ENCODE measurements at regions not wholly inside any gene's neighbourhood (a gene's known extent, or its start where the extent isn't known, plus 50 kb on each side); places are given as distances from the start of the nearest gene placed in this dataset.

GRCh38 chr16:13435415-13435814, 484.5 kb upstream of the ERCC4 start:
- no peaks in the 10 kb centered on the region for H3K27me3 ChIP-seq
- H3K9me3 ChIP-seq: no peaks in the 10 kb centered on the region
- H3K36me3 ChIP-seq: no peaks in the 10 kb centered on the region
- TF ChIP-seq CTCF (IDR thresholded peaks at IDR 0.05) (no peak), POLR2AphosphoS5 (IDR thresholded peaks at IDR 0.05) (no peak), EP300 (IDR thresholded peaks at IDR 0.05) (no peak), POLR2A (IDR thresholded peaks at IDR 0.05) (no peak)
- H3K4me1 ChIP-seq: no peaks in the 10 kb centered on the region
- no peak overlapping the region for H3K4me3 ChIP-seq
- WGBS, 2 donors: 69 to 73% methylated on average over 1 of the region's 1 CpG
- ATAC-seq (ENCODE audit: low FRiP score in 2 of 2): no peak
- DNase-seq: no peak
- H3K27ac ChIP-seq: no peak overlapping the region

- H3K27me3 ChIP-seq: no peaks in the 10 kb centered on the region
- ATAC-seq (ENCODE audit: low FRiP score in 2 of 2): no peak
- no peaks in the 10 kb centered on the region for H3K9me3 ChIP-seq
- no peak for DNase-seq
- TF ChIP-seq POLR2AphosphoS5 (IDR thresholded peaks at IDR 0.05) (no peak), POLR2A (IDR thresholded peaks at IDR 0.05) (no peak), CTCF (IDR thresholded peaks at IDR 0.05) (no peak), EP300 (IDR thresholded peaks at IDR 0.05) (no peak)
- no peaks in the 10 kb centered on the region for H3K4me1 ChIP-seq
- H3K27ac ChIP-seq: no peak overlapping the region
- no peak overlapping the region for H3K4me3 ChIP-seq
- no peaks in the 10 kb centered on the region for H3K36me3 ChIP-seq
- WGBS, 2 donors: 79 to 85% methylated on average over 3 of the region's 3 CpGs
Measured at GRCh38 chr16:13435873-13436474, 484.0 kb upstream of the ERCC4 start.

- no peak overlapping the region for H3K4me3 ChIP-seq
- H3K36me3 ChIP-seq: no peaks in the 10 kb centered on the region
- TF ChIP-seq EP300 (IDR thresholded peaks at IDR 0.05): no peak
- no peak for TF ChIP-seq POLR2AphosphoS5 (IDR thresholded peaks at IDR 0.05)
- no peak for TF ChIP-seq POLR2A (IDR thresholded peaks at IDR 0.05)
- H3K9me3 ChIP-seq: no peaks in the 10 kb centered on the region
- 72 to 76% methylated on average over 8 of the region's 8 CpGs for WGBS, 2 donors
- ATAC-seq (ENCODE audit: low FRiP score in 2 of 2) (no peak), DNase-seq (no peak)
- no peak overlapping the region for H3K27ac ChIP-seq
- no peaks in the 10 kb centered on the region for H3K4me1 ChIP-seq
- H3K27me3 ChIP-seq: no peaks in the 10 kb centered on the region
Measured at GRCh38 chr16:13436641-13437412, 483.1 kb upstream of the ERCC4 start.

- 72 to 88% methylated on average over 5 of the region's 5 CpGs for WGBS, 2 donors
- no peak overlapping the region for H3K4me3 ChIP-seq
- H3K27me3 ChIP-seq: no peaks in the 10 kb centered on the region
- DNase-seq (no peak), ATAC-seq (ENCODE audit: low FRiP score in 2 of 2) (no peak)
- no peak overlapping the region for H3K27ac ChIP-seq
- no peaks in the 10 kb centered on the region for H3K9me3 ChIP-seq
- no peaks in the 10 kb centered on the region for H3K4me1 ChIP-seq
- H3K36me3 ChIP-seq: no peaks in the 10 kb centered on the region
- TF ChIP-seq POLR2A (IDR thresholded peaks at IDR 0.05) (no peak), POLR2AphosphoS5 (IDR thresholded peaks at IDR 0.05) (no peak), EP300 (IDR thresholded peaks at IDR 0.05) (no peak), CTCF (IDR thresholded peaks at IDR 0.05) (no peak)
Measured at GRCh38 chr16:13437413-13437795, 482.6 kb upstream of the ERCC4 start.

GRCh38 chr16:13438064-13438463, 481.9 kb upstream of the ERCC4 start:
- DNase-seq: no peak
- no peak for ATAC-seq (ENCODE audit: low FRiP score in 2 of 2)
- Histone ChIP-seq H3K27me3 (no peaks in the 10 kb centered on the region), H3K9me3 (no peaks in the 10 kb centered on the region), H3K27ac (no peak overlapping the region), H3K4me3 (no peak overlapping the region), H3K36me3 (no peaks in the 10 kb centered on the region), H3K4me1 (no peaks in the 10 kb centered on the region)
- TF ChIP-seq EP300 (IDR thresholded peaks at IDR 0.05): no peak
- no peak for TF ChIP-seq POLR2A (IDR thresholded peaks at IDR 0.05)
- no peak for TF ChIP-seq CTCF (IDR thresholded peaks at IDR 0.05)
- no peak for TF ChIP-seq POLR2AphosphoS5 (IDR thresholded peaks at IDR 0.05)
- WGBS, 2 donors: 78 to 81% methylated on average over 6 of the region's 6 CpGs

Data from upper lobe of left lung (tissue), 6 donors.